Ishikawa (cell line): ENCODE measurements at regions not wholly inside any gene's neighbourhood (a gene's known extent, or its start where the extent isn't known, plus 50 kb on each side); places are given as distances from the start of the nearest gene placed in this dataset.

Source experiments
- CREB1 ChIP-seq: IDR thresholded peaks from 2 replicates; pipeline ENCODE4 v1.6.1; 2012; ENCODE audit warnings: low read depth
- EGR1 ChIP-seq: IDR thresholded peaks from 2 replicates; pipeline ENCODE4 v1.6.1; 2012
- MAX ChIP-seq: IDR thresholded peaks from 2 replicates; pipeline ENCODE4 v1.6.1; 2012
- REST ChIP-seq: IDR thresholded peaks from 2 replicates; pipeline ENCODE4 v1.6.1; 2012; ENCODE audit warnings: low read depth, mild to moderate bottlenecking
- ZBTB7A ChIP-seq: IDR thresholded peaks from 2 replicates; pipeline ENCODE4 v1.6.1; 2012; ENCODE audit warnings: low read depth

GRCh38 chr1:87535551-87535950 is 206.9 kb downstream of the LMO4 start:
- TF ChIP-seq EGR1 (no peak), ZBTB7A (no peak), CREB1 (no peak), REST (no peak), MAX (no peak)
